NCI-H82 treated with DMSO at 0.1 percent for 48 hours (cell line): ENCODE measurements at regions not wholly inside any gene's neighbourhood (a gene's known extent, or its start where the extent isn't known, plus 50 kb on each side); places are given as distances from the start of the nearest gene placed in this dataset.

ENCODE experiments used
- DNase-seq: peaks from one replicate; lab custom pipeline; 2025; ENCODE audit not compliant: unreplicated experiment; lab: John Stamatoyannopoulos, UW

- no peak for DNase-seq
These were observed 99.6 kb upstream of the SCG2 start for GRCh38 chr2:223701761-223702160.

- DNase-seq: no peak
These were observed 98.1 kb upstream of the SCG2 start for GRCh38 chr2:223700221-223700620.

GRCh38 chr2:223697892-223698645 is 95.9 kb upstream of the SCG2 start:
- DNase-seq: no peak

- DNase-seq: no peak
These were observed 95.2 kb upstream of the SCG2 start for GRCh38 chr2:223697316-223697891.

- DNase-seq: no peak
These were observed 94.6 kb upstream of the SCG2 start for GRCh38 chr2:223696719-223697118.

GRCh38 chr2:223692191-223692947 is 90.2 kb upstream of the SCG2 start:
- DNase-seq: peak; percentile 6

GRCh38 chr2:223688094-223688835 is 86.1 kb upstream of the SCG2 start:
- DNase-seq: no peak

- DNase-seq: no peak
These were observed 79.0 kb upstream of the SCG2 start for GRCh38 chr2:223681125-223681524.

- DNase-seq: no peak
These were observed 72.9 kb upstream of the SCG2 start for GRCh38 chr2:223674998-223675609.

GRCh38 chr2:223669453-223670225 is 67.5 kb upstream of the SCG2 start:
- DNase-seq: no peak

- no peak for DNase-seq
These were observed 66.3 kb upstream of the SCG2 start for GRCh38 chr2:223668302-223668998.

- DNase-seq: no peak
These were observed 52.3 kb upstream of the SCG2 start for GRCh38 chr2:223654384-223654915.

- no peak for DNase-seq
These were observed 50.7 kb upstream of the SCG2 start for GRCh38 chr2:223652902-223653301.

GRCh38 chr2:223652122-223652521 is 50.0 kb upstream of the SCG2 start:
- DNase-seq: no peak
